ENCODE measurements at regions not wholly inside any gene's neighbourhood (a gene's known extent, or its start where the extent isn't known, plus 50 kb on each side); places are given as distances from the start of the nearest gene placed in this dataset.

DNA sequence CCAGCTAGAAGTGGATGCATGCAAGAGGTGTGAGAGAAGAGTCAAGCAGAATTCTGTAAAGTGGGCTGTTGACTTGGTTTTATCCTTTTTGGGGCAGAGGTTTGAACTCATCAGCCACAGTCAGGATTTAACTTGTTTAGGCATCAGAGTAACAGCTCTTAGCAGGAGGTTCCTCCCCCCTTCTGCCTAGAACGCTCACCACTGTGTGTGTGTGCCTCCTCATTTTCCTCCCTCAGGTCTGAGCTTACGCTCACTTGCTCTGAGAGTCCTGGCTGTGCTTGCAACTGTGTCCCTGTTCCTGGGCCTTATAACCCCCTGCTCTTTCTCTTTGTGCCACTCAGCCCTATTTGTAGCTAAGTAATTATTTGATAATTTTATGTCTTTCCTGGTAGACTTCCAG lies 167.9 kb downstream of the TMEM182 start:
- DNase-seq (ENCODE audit: low spot score), result no peak
- TF ChIP-seq CTCF (IDR thresholded peaks at IDR 0.05; ENCODE audit: extremely low read depth, missing control alignments), result no peak

GRCh38 chr2:102932501-102932900 lies 170.7 kb downstream of the TMEM182 start:
- no peak for DNase-seq (ENCODE audit: low spot score)
- TF ChIP-seq CTCF (IDR thresholded peaks at IDR 0.05; ENCODE audit: extremely low read depth, missing control alignments), result no peak

- no peak for TF ChIP-seq CTCF (IDR thresholded peaks at IDR 0.05; ENCODE audit: extremely low read depth, missing control alignments)
- DNase-seq (ENCODE audit: low spot score), result no peak
Measured at GRCh38 chr2:102939207-102939606, 177.4 kb downstream of the TMEM182 start.

- no peak for DNase-seq (ENCODE audit: low spot score)
- TF ChIP-seq CTCF (IDR thresholded peaks at IDR 0.05; ENCODE audit: extremely low read depth, missing control alignments), result no peak
Measured at GRCh38 chr2:102940684-102941083, 178.9 kb downstream of the TMEM182 start.

GRCh38 chr2:102942107-102942506 lies 180.3 kb downstream of the TMEM182 start:
- TF ChIP-seq CTCF (IDR thresholded peaks at IDR 0.05; ENCODE audit: extremely low read depth, missing control alignments), result no peak
- DNase-seq (ENCODE audit: low spot score), result no peak

DNA sequence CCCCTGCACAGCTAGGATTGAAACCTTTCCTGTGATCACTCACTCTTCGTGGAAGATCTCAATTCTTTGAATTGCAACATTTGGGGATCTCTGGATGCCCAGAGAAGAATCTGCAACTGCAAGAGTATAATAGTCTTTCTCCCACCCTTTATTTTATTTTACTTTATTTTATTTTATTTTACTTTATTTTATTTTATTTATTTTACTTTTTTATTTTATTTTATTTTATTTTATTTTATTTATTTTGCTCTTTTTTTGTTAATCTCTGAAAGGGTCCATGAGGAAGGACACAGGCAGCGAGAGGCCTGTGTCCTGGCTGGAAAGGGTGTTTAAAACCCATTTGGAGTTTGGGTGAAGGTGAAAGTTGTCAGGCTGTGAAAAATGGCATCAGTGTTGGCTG lies 181.4 kb downstream of the TMEM182 start:
- DNase-seq (ENCODE audit: low spot score), result no peak
- TF ChIP-seq CTCF (IDR thresholded peaks at IDR 0.05; ENCODE audit: extremely low read depth, missing control alignments), result no peak

DNA sequence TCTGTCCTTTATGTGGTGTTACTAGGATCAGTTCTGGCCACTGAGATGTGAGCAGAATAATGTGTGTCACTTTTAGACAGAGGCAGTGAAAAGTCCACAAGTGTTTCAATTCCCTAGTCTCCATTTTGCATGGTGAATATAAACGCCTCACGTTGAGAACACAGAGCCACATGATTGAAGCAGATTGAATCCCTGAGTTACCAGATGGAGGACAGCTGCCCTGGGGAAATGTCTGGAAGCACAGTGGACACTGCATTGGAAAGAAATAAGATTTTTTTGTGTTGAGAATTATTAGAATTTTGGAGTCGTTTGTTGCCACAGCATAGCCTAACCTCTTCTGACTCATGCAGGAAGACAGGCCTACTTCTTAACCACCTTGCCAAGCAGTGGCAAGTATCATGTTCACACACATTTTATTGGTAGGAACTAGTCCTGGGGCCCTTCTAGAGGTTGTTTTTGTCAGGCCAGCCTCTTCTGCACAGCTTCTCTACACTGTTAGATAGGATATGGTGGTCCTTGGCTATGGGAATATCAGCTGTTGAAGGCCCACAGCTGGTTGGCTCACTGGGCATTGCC lies 188.6 kb downstream of the TMEM182 start:
- DNase-seq (ENCODE audit: low spot score), result no peak
- TF ChIP-seq CTCF (IDR thresholded peaks at IDR 0.05; ENCODE audit: extremely low read depth, missing control alignments), result no peak

All from GM20000 (cell line).